ENCODE measurements at regions not wholly inside any gene's neighbourhood (a gene's known extent, or its start where the extent isn't known, plus 50 kb on each side); places are given as distances from the start of the nearest gene placed in this dataset.

- Histone ChIP-seq H3K36me3 (ENCODE audit: insufficient read depth, low read length) (peaks cover 4% of the 10 kb centered on the region), H3K9me3 (ENCODE audit: low read depth, low read length) (no peaks in the 10 kb centered on the region), H3K4me3 (no peak overlapping the region), H3K9ac (ENCODE audit: insufficient read length) (no peak overlapping the region), H3K27ac (no peak overlapping the region)
- TF ChIP-seq EZH2 (IDR thresholded peaks at IDR 0.05) (no peak), POLR2AphosphoS5 (IDR thresholded peaks at IDR 0.05; ENCODE audit: borderline replicate concordance, low read depth, low read length) (no peak), FOXP2 (optimal IDR thresholded peaks at IDR 0.05; ENCODE audit: control extremely low read depth, extremely low read length, insufficient read depth) (no peak)
- DNase-seq (ENCODE audit: low read depth, low spot score): no peak
Measured at GRCh38 chr2:183214680-183215079, 90.4 kb downstream of the NUP35 start.

- no peak overlapping the region for H3K27ac ChIP-seq
- no peak for DNase-seq (ENCODE audit: low read depth, low spot score)
- no peak overlapping the region for H3K9ac ChIP-seq (ENCODE audit: insufficient read length)
- no peak for TF ChIP-seq POLR2AphosphoS5 (IDR thresholded peaks at IDR 0.05; ENCODE audit: borderline replicate concordance, low read depth, low read length)
- no peak for TF ChIP-seq EZH2 (IDR thresholded peaks at IDR 0.05)
- TF ChIP-seq FOXP2 (optimal IDR thresholded peaks at IDR 0.05; ENCODE audit: control extremely low read depth, extremely low read length, insufficient read depth): no peak
- no peak overlapping the region for H3K4me3 ChIP-seq
- no peaks in the 10 kb centered on the region for H3K9me3 ChIP-seq (ENCODE audit: low read depth, low read length)
- no peaks in the 10 kb centered on the region for H3K36me3 ChIP-seq (ENCODE audit: insufficient read depth, low read length)
Measured at GRCh38 chr2:183215917-183216316, 91.7 kb downstream of the NUP35 start.

- Histone ChIP-seq H3K4me3 (peak overlapping the region; percentile 23; the same call in 1 of the 2 replicates), H3K9me3 (ENCODE audit: low read depth, low read length) (no peaks in the 10 kb centered on the region), H3K9ac (ENCODE audit: insufficient read length) (no peak overlapping the region), H3K27ac (peak overlapping the region; percentile 85), H3K36me3 (ENCODE audit: insufficient read depth, low read length) (peaks cover 4% of the 10 kb centered on the region; the same call in 1 of the 2 replicates)
- peak; percentile 42 for DNase-seq (ENCODE audit: low read depth, low spot score)
- TF ChIP-seq FOXP2 (optimal IDR thresholded peaks at IDR 0.05; ENCODE audit: control extremely low read depth, extremely low read length, insufficient read depth) (no peak), POLR2AphosphoS5 (IDR thresholded peaks at IDR 0.05; ENCODE audit: borderline replicate concordance, low read depth, low read length) (no peak), EZH2 (IDR thresholded peaks at IDR 0.05) (no peak)
Measured at GRCh38 chr2:183219888-183220287, 95.6 kb downstream of the NUP35 start.

GRCh38 chr2:183222751-183223150, 98.5 kb downstream of the NUP35 start:
- no peak overlapping the region for H3K27ac ChIP-seq
- no peak for DNase-seq (ENCODE audit: low read depth, low spot score)
- H3K9me3 ChIP-seq (ENCODE audit: low read depth, low read length): no peaks in the 10 kb centered on the region
- H3K9ac ChIP-seq (ENCODE audit: insufficient read length): no peak overlapping the region
- H3K4me3 ChIP-seq: no peak overlapping the region
- TF ChIP-seq FOXP2 (optimal IDR thresholded peaks at IDR 0.05; ENCODE audit: control extremely low read depth, extremely low read length, insufficient read depth) (no peak), POLR2AphosphoS5 (IDR thresholded peaks at IDR 0.05; ENCODE audit: borderline replicate concordance, low read depth, low read length) (no peak), EZH2 (IDR thresholded peaks at IDR 0.05) (no peak)
- peaks cover 11% of the 10 kb centered on the region for H3K36me3 ChIP-seq (ENCODE audit: insufficient read depth, low read length)

GRCh38 chr2:183224948-183225347, 100.7 kb downstream of the NUP35 start:
- TF ChIP-seq POLR2AphosphoS5 (IDR thresholded peaks at IDR 0.05; ENCODE audit: borderline replicate concordance, low read depth, low read length) (no peak), EZH2 (IDR thresholded peaks at IDR 0.05) (no peak), FOXP2 (optimal IDR thresholded peaks at IDR 0.05; ENCODE audit: control extremely low read depth, extremely low read length, insufficient read depth) (no peak)
- DNase-seq (ENCODE audit: low read depth, low spot score): peak; percentile 47

GRCh38 chr2:183227176-183227575, 102.9 kb downstream of the NUP35 start:
- H3K27ac ChIP-seq: no peak overlapping the region
- DNase-seq (ENCODE audit: low read depth, low spot score): no peak
- TF ChIP-seq POLR2AphosphoS5 (IDR thresholded peaks at IDR 0.05; ENCODE audit: borderline replicate concordance, low read depth, low read length) (no peak), EZH2 (IDR thresholded peaks at IDR 0.05) (no peak), FOXP2 (optimal IDR thresholded peaks at IDR 0.05; ENCODE audit: control extremely low read depth, extremely low read length, insufficient read depth) (no peak)
- H3K36me3 ChIP-seq (ENCODE audit: insufficient read depth, low read length): peaks cover 11% of the 10 kb centered on the region
- no peaks in the 10 kb centered on the region for H3K9me3 ChIP-seq (ENCODE audit: low read depth, low read length)
- no peak overlapping the region for H3K9ac ChIP-seq (ENCODE audit: insufficient read length)
- H3K4me3 ChIP-seq: no peak overlapping the region

More at GRCh38 chr2:183224948-183225347, 100.7 kb downstream of the NUP35 start:
- Histone ChIP-seq H3K9me3 (ENCODE audit: low read depth, low read length) (no peaks in the 10 kb centered on the region), H3K27ac (peak overlapping the region; percentile 70), H3K9ac (ENCODE audit: insufficient read length) (no peak overlapping the region), H3K4me3 (peak overlapping the region; percentile 34; the same call in 1 of the 2 replicates), H3K36me3 (ENCODE audit: insufficient read depth, low read length) (peaks cover 11% of the 10 kb centered on the region)

GRCh38 chr2:183229386-183229785, 105.1 kb downstream of the NUP35 start:
- Histone ChIP-seq H3K36me3 (ENCODE audit: insufficient read depth, low read length) (peaks cover 8% of the 10 kb centered on the region), H3K27ac (no peak overlapping the region), H3K9ac (ENCODE audit: insufficient read length) (no peak overlapping the region), H3K4me3 (no peak overlapping the region), H3K9me3 (ENCODE audit: low read depth, low read length) (no peaks in the 10 kb centered on the region)
- TF ChIP-seq POLR2AphosphoS5 (IDR thresholded peaks at IDR 0.05; ENCODE audit: borderline replicate concordance, low read depth, low read length) (no peak), EZH2 (IDR thresholded peaks at IDR 0.05) (no peak), FOXP2 (optimal IDR thresholded peaks at IDR 0.05; ENCODE audit: control extremely low read depth, extremely low read length, insufficient read depth) (no peak)
- no peak for DNase-seq (ENCODE audit: low read depth, low spot score)

GRCh38 chr2:183232161-183232865, 108.1 kb downstream of the NUP35 start:
- H3K36me3 ChIP-seq (ENCODE audit: insufficient read depth, low read length): no peaks in the 10 kb centered on the region
- H3K4me3 ChIP-seq: no peak overlapping the region
- H3K27ac ChIP-seq: no peak overlapping the region
- no peak for DNase-seq (ENCODE audit: low read depth, low spot score)
- no peak overlapping the region for H3K9ac ChIP-seq (ENCODE audit: insufficient read length)
- no peak for TF ChIP-seq EZH2 (IDR thresholded peaks at IDR 0.05)
- TF ChIP-seq FOXP2 (optimal IDR thresholded peaks at IDR 0.05; ENCODE audit: control extremely low read depth, extremely low read length, insufficient read depth): no peak
- no peak for TF ChIP-seq POLR2AphosphoS5 (IDR thresholded peaks at IDR 0.05; ENCODE audit: borderline replicate concordance, low read depth, low read length)
- no peaks in the 10 kb centered on the region for H3K9me3 ChIP-seq (ENCODE audit: low read depth, low read length)
